Stimulated activated naive B cell treated with anti-CD40 and anti-IgM and Interleukin-4, amounts not matched to agents 10 μg/mL and 1 μg/mL and 100 μg/mL, for 72 hours (primary cell): ENCODE measurements at regions not wholly inside any gene's neighbourhood (a gene's known extent, or its start where the extent isn't known, plus 50 kb on each side); places are given as distances from the start of the nearest gene placed in this dataset.

Experiments used
- ATAC-seq, 2 donors: fragments of 150-1000 bp; cut with Tn5 transposase; replicated peaks; 2 replicates each; pipeline ENCODE4 v1.10.0; 2021; ENCODE audit warnings: moderate library complexity in 1 of 2
- DNase-seq: peaks from one replicate; pipeline ENCODE4 v3.0.0; 2021
- H3K27ac Mint-ChIP-seq: one replicate; pipeline ENCODE4 v1.8.0; 2022; ENCODE audit warnings: mild to moderate bottlenecking, mixed read lengths
- H3K27me3 Mint-ChIP-seq, 2 donors: one replicate each; pipeline ENCODE4 v1.8.0; 2022; ENCODE audit warnings: mixed read lengths in 2 of 2
- H3K36me3 Mint-ChIP-seq, 2 donors: one replicate each; pipeline ENCODE4 v1.8.0; 2022; ENCODE audit warnings: mixed read lengths in 2 of 2, mild to moderate bottlenecking in 1 of 2
- H3K4me1 Mint-ChIP-seq, 2 donors: one replicate each; pipeline ENCODE4 v1.8.0; 2022; ENCODE audit warnings: mixed read lengths in 2 of 2, mild to moderate bottlenecking in 1 of 2
- H3K4me3 Mint-ChIP-seq, 2 donors: one replicate each; pipeline ENCODE4 v1.8.0; 2022; ENCODE audit warnings: mild to moderate bottlenecking in 2 of 2, mixed read lengths in 2 of 2, moderate library complexity in 1 of 2
- H3K9me3 Mint-ChIP-seq, 2 donors: one replicate each; pipeline ENCODE4 v1.8.0; 2022; ENCODE audit warnings: mixed read lengths in 2 of 2, mild to moderate bottlenecking in 1 of 2

DNA sequence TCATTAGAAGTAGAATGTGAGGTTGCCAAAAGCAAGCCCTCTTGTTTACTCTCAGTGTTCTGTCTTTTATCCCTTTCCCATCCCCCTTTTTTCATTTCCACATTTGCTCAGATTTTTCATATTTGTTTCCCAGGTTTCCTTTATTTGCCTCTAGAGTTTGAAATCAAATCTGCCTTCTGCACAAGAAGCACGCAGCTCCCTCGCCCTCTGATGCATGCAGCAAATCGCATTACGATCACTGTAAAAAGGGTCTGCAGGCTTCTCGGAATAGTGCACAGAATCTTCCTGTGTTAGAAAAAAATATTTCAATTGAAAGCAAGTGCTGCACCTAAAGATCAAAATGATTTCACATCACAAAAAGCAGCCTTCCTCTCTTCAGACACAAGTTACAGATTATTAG lies 129.0 kb downstream of the GPAM start:
- peaks cover 5% of the 10 kb centered on the region in 2 donors for H3K27me3 Mint-ChIP-seq
- no peak for ATAC-seq
- H3K36me3 Mint-ChIP-seq, result no peaks in the 10 kb centered on the region
- no peaks in the 10 kb centered on the region for H3K4me1 Mint-ChIP-seq
- no peak for DNase-seq
- no peak overlapping the region for H3K4me3 Mint-ChIP-seq
- H3K9me3 Mint-ChIP-seq, result no peaks in the 10 kb centered on the region
- H3K27ac Mint-ChIP-seq, result no peak overlapping the region

DNA sequence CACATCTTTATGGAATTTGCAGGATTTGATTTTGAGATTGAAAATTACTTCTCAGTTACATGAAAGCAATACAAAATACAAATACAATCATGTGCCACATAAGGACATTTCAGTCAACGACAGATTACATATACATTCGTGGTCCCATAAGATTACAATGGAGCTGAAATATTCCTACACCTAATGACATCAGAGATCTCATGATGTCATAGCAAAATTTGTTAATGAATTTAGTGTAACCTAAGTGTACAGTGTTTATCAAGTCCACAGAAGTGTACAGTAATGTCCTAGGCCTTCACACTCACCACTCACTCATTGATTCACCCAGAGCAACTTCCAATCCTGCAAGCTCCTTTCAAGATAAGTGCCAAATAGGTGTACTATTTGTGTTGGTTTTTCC lies 126.5 kb downstream of the GPAM start:
- DNase-seq (no peak), ATAC-seq (no peak)
- Mint-ChIP-seq H3K4me3 (no peak overlapping the region), H3K27me3 (peaks cover 5% of the 10 kb centered on the region in 2 donors), H3K9me3 (no peaks in the 10 kb centered on the region), H3K36me3 (no peaks in the 10 kb centered on the region), H3K4me1 (no peaks in the 10 kb centered on the region), H3K27ac (no peak overlapping the region)

DNA sequence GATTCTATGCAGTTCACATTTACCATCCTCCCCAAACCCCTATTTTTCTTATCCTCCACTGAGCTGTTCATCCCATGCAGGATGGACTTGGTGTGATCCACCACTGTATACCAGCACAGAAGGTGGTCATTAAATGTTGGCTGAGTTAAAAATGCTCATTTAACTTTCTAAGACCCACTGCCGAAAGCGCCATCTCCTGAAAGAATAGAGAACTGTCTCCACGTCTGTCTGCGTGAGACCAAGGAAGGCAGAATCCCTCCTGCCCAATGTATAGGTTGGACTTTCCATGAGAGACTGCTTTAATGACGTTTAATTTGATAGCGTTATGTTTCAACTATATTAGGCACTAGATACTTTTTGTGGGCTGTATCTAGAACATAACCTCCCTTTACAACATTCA lies 124.3 kb downstream of the GPAM start:
- no peak for ATAC-seq
- Mint-ChIP-seq H3K27ac (no peak overlapping the region), H3K4me3 (no peak overlapping the region), H3K9me3 (no peaks in the 10 kb centered on the region), H3K36me3 (no peaks in the 10 kb centered on the region), H3K4me1 (no peaks in the 10 kb centered on the region), H3K27me3 (peaks cover 5% of the 10 kb centered on the region in 2 donors)
- DNase-seq, result no peak

DNA sequence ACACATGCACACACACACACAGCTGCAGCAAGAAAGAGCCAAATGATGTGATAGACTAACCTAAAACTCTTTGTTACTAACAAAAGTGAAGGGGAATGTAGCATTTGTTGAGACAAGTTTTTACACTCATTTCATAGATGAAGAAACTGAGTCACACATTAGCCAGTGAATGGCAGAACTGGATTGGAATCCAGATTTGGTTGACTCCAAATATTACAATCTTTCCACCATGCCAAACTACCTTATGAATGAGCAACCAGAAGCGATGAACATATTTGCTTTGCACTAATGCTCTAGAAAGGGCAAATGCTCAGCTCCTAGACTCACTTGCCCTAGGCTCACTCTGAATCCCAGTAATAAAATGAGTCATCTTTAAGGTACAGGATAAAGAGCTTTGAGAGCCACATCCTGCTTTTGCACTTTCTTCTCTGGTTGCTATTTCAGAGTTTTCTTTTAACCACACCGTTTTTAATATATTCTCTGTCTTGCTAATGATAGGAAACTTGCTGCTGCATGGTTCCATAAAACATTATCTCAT lies 111.9 kb downstream of the GPAM start:
- no peak for ATAC-seq
- H3K27ac Mint-ChIP-seq, result no peak overlapping the region

DNA sequence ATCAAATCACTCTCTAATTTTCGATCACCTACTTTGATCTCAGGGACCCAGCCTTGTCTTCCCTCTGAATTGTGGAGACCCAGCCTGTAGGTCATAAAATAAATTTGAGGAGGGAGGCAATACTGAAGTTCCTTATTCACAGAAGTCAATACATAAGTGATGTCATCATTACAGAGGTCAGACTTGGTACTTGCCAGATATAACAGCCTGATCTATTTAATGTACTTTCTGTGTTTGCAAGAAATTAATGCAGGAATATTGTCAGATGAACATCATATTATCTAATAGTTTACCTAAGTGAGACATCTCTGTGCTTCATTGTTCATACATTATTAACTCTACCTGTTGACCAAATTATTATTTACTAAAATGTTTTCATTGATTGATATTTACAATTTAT lies 105.6 kb downstream of the GPAM start:
- H3K4me1 Mint-ChIP-seq, result no peaks in the 10 kb centered on the region
- ATAC-seq, result no peak
- no peak for DNase-seq
- peaks cover 6% of the 10 kb centered on the region in 2 donors for H3K27me3 Mint-ChIP-seq
- no peaks in the 10 kb centered on the region for H3K36me3 Mint-ChIP-seq
- H3K9me3 Mint-ChIP-seq, result no peaks in the 10 kb centered on the region
- no peak overlapping the region for H3K4me3 Mint-ChIP-seq
- H3K27ac Mint-ChIP-seq, result no peak overlapping the region

More for the DNA sequence above, 111.9 kb downstream of the GPAM start:
- Mint-ChIP-seq H3K4me1 (no peaks in the 10 kb centered on the region), H3K36me3 (no peaks in the 10 kb centered on the region), H3K27me3 (no peaks in the 10 kb centered on the region), H3K9me3 (peaks cover 0 to 2% of the 10 kb centered on the region in 2 donors), H3K4me3 (no peak overlapping the region)
- no peak for DNase-seq

GRCh38 chr10:112080231-112080630 lies 103.3 kb downstream of the GPAM start:
- DNase-seq, result no peak
- Mint-ChIP-seq H3K27me3 (peaks cover 6% of the 10 kb centered on the region in 2 donors), H3K4me1 (no peaks in the 10 kb centered on the region), H3K27ac (no peak overlapping the region), H3K36me3 (no peaks in the 10 kb centered on the region), H3K4me3 (no peak overlapping the region), H3K9me3 (no peaks in the 10 kb centered on the region)
- no peak for ATAC-seq

DNA sequence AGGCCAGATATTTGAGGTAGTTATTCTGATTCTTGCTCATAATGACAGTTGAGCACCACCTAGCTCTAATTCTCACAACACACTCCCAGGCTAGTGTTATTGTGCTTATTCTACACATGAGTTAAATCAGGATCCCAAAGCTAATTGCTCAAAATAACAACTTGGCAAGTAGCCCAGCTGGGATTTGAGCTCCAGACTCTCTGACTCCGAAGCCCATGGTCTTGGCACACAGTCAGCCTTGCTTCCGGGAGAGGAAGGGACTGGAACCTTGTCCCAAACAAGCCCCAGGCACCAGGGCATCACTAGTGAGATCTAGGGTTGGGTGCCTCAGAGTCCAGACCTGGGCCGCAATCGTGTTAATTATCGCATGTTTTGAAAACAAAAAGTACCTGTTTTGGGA lies 101.4 kb downstream of the GPAM start:
- ATAC-seq, result no peak
- H3K36me3 Mint-ChIP-seq, result no peaks in the 10 kb centered on the region
- no peak overlapping the region for H3K27ac Mint-ChIP-seq
- no peaks in the 10 kb centered on the region for H3K4me1 Mint-ChIP-seq
- H3K9me3 Mint-ChIP-seq, result no peaks in the 10 kb centered on the region
- peaks cover 12 to 17% of the 10 kb centered on the region in 2 donors for H3K27me3 Mint-ChIP-seq
- DNase-seq, result no peak
- H3K4me3 Mint-ChIP-seq, result no peak overlapping the region

- Mint-ChIP-seq H3K9me3 (no peaks in the 10 kb centered on the region), H3K4me1 (no peaks in the 10 kb centered on the region), H3K27me3 (peaks cover 12 to 17% of the 10 kb centered on the region in 2 donors), H3K4me3 (no peak overlapping the region), H3K36me3 (no peaks in the 10 kb centered on the region), H3K27ac (no peak overlapping the region)
- DNase-seq (no peak), ATAC-seq (no peak)
These were observed 100.1 kb downstream of the GPAM start for GRCh38 chr10:112083472-112083871.

DNA sequence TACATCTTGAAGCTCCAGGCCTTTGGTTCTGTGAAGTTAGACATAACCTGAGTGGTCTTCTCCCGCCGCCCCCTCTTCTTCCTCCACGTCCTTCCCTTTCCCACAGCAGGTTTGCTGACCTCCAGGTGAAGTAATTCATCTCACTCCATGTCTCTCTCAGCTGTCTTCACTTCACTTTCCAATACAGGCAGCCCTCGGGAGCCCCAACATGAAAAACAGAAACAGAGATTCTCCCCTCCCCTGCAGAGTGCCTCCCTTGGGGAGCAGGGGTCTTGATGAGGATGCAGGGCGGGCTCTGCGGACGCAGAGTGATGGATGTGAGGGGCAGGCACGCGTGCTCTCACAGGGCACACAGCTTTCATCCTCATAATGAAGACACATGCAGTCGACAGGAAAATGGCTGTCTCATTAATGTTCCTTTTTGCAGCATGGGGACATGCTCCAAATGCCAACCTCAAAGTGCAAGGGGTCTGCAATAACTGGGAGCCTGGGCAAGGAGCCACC lies 95.6 kb downstream of the GPAM start:
- no peak for ATAC-seq
- H3K4me1 Mint-ChIP-seq, result no peaks in the 10 kb centered on the region
- no peak for DNase-seq
- H3K27ac Mint-ChIP-seq, result no peak overlapping the region
- no peaks in the 10 kb centered on the region for H3K36me3 Mint-ChIP-seq
- peaks cover 6 to 11% of the 10 kb centered on the region in 2 donors for H3K27me3 Mint-ChIP-seq
- H3K4me3 Mint-ChIP-seq, result no peak overlapping the region
- no peaks in the 10 kb centered on the region for H3K9me3 Mint-ChIP-seq

- H3K27me3 Mint-ChIP-seq, result peaks cover 0 to 6% of the 10 kb centered on the region in 2 donors
- no peaks in the 10 kb centered on the region for H3K4me1 Mint-ChIP-seq
- no peak for ATAC-seq
- H3K4me3 Mint-ChIP-seq, result no peak overlapping the region
- H3K27ac Mint-ChIP-seq, result no peak overlapping the region
- no peak for DNase-seq
- no peaks in the 10 kb centered on the region for H3K9me3 Mint-ChIP-seq
- H3K36me3 Mint-ChIP-seq, result no peaks in the 10 kb centered on the region
These were observed 91.9 kb downstream of the GPAM start for GRCh38 chr10:112091703-112092102.

- Mint-ChIP-seq H3K27me3 (peaks cover 0 to 4% of the 10 kb centered on the region in 2 donors), H3K36me3 (no peaks in the 10 kb centered on the region), H3K27ac (no peak overlapping the region), H3K4me3 (no peak overlapping the region), H3K9me3 (no peaks in the 10 kb centered on the region), H3K4me1 (no peaks in the 10 kb centered on the region)
- DNase-seq (no peak), ATAC-seq (no peak)
These were observed 91.0 kb downstream of the GPAM start for GRCh38 chr10:112092519-112092918.

GRCh38 chr10:112094984-112095383 lies 88.6 kb downstream of the GPAM start:
- H3K36me3 Mint-ChIP-seq, result no peaks in the 10 kb centered on the region
- DNase-seq (no peak), ATAC-seq (no peak)
- no peaks in the 10 kb centered on the region for H3K4me1 Mint-ChIP-seq
- H3K27me3 Mint-ChIP-seq, result peaks cover 0 to 4% of the 10 kb centered on the region in 2 donors
- no peak overlapping the region for H3K27ac Mint-ChIP-seq
- no peak overlapping the region for H3K4me3 Mint-ChIP-seq
- peaks cover 0 to 1% of the 10 kb centered on the region in 2 donors for H3K9me3 Mint-ChIP-seq

GRCh38 chr10:112095731-112096130 lies 87.8 kb downstream of the GPAM start:
- Mint-ChIP-seq H3K27ac (no peak overlapping the region), H3K4me3 (no peak overlapping the region), H3K27me3 (peaks cover 3 to 7% of the 10 kb centered on the region in 2 donors), H3K9me3 (peaks cover 0 to 3% of the 10 kb centered on the region in 2 donors), H3K36me3 (no peaks in the 10 kb centered on the region), H3K4me1 (no peaks in the 10 kb centered on the region)
- no peak for ATAC-seq
- no peak for DNase-seq

DNA sequence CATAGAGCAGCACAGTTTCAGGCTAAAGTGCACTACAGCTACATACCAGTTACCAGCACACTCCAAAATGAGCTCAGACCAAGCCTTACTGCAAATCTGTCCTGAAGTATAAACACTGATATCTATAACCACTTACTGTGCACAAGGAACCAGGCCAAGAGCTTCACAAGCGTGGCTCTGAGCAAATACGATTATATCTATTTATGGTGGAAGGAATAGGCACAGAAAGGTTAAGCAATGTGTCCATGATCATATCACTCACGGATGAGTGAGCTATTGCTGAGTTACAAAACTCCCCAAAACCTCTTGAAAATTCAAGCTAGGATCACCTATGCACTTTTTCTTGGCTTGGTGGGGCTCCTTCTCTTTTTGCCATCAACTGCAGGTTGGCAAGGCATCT lies 84.9 kb downstream of the GPAM start:
- ATAC-seq (no peak), DNase-seq (no peak)
- H3K36me3 Mint-ChIP-seq, result no peaks in the 10 kb centered on the region
- H3K27ac Mint-ChIP-seq, result no peak overlapping the region
- peaks cover 0 to 6% of the 10 kb centered on the region in 2 donors for H3K9me3 Mint-ChIP-seq
- no peak overlapping the region for H3K4me3 Mint-ChIP-seq
- peaks cover 16 to 25% of the 10 kb centered on the region in 2 donors for H3K27me3 Mint-ChIP-seq
- no peaks in the 10 kb centered on the region for H3K4me1 Mint-ChIP-seq
